ENCODE measurements at regions not wholly inside any gene's neighbourhood (a gene's known extent, or its start where the extent isn't known, plus 50 kb on each side); places are given as distances from the start of the nearest gene placed in this dataset.

DNA sequence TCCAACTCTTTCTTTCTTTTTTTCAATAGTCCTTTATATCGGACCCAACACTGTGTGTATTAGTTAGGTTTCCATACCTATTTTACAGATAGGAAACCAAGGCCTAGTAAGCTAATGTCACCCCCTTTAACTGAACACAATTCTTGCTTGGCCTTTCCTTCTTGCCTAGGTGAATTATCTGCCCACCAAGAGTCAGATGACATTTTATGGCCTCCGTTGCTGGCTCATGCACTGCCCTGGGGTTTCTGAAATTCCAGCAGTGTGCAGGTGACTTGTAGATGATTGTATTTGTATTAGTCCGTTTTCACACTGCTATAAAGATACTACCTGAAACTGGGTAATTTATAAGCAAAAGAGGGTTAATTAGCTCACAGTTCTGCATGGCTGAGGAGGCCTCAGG is 293.8 kb downstream of the GAS1 start:
- no peak for DNase-seq (ENCODE audit: low spot score)

GRCh38 chr9:86652736-86653135 is 294.6 kb downstream of the GAS1 start:
- DNase-seq (ENCODE audit: low spot score), result no peak

GRCh38 chr9:86649913-86650312 is 295.7 kb upstream of the TUT7 start:
- no peak for DNase-seq (ENCODE audit: low spot score)

GRCh38 chr9:86648828-86649170 is 294.6 kb upstream of the TUT7 start:
- no peak for DNase-seq (ENCODE audit: low spot score)

DNA sequence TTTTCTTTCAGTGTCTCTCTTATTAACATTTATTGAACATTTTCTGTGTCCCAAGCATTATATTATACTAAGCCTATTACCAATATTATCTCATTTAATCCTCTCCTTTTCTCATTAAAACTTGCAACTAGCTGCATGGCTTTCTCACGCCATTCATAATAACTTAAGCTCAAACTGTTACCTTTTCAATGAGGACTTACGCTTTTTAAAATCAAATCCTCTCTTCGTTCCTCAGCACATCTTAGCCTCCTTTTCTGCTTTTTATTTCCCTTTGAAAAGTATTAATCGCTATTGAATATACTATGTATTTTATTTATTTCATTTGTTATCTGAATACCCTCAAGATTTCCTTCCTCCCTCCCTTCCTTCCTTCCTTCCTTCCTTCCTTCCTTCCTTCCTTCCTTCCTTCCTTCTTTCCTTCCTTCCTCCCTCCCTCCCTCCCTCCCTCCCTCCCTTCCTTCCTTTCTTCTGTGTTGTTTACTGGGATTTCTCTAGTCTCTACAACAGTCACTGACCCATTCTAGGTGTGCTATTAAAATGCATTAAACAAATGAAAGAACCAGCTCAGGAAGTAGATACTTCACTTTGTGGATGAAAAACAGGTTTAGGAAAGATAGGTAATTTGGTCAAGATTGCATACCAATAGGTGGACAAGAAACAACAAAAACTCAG is 294.1 kb upstream of the TUT7 start:
- DNase-seq (ENCODE audit: low spot score), result no peak

- no peak for DNase-seq (ENCODE audit: low spot score)
Observed at GRCh38 chr9:86645303-86645702, 291.1 kb upstream of the TUT7 start.

GRCh38 chr9:86644675-86645034 is 290.4 kb upstream of the TUT7 start:
- no peak for DNase-seq (ENCODE audit: low spot score)

DNA sequence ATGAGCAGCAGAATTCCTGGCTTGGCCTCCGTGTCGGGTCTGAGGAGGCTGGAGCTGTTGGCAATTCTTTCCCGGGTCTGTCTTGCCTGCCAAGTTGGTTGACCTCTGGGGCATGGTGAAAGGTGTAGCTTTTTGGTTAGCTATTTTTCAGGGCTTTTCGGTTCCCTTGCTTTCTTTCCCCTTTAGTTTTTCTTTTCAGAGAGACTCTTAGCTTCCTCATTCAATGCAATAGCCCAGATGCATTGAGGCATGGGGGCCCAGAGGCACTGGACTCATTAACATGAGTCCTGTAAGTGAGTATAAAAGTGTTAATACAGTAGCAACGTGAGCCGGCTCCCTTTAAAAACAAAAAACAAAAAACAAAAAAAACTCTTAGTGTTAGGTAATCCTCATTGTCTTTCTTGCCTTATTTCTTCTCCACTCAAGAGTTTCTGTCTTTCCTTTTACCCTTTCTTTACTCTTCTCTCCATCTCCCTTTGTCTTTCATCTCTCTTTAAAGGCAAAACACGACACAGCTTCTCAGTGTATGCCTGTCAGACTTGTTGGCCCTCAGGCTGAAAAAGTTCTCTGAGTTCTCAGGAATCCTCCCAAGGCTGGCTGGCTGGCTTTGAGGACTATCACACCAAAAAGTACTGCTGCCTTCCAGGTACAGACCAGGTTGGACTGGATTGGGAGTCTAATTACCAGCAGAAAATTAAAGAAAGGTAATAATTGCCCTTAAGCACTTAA is 289.9 kb upstream of the TUT7 start:
- no peak for DNase-seq (ENCODE audit: low spot score)

DNA sequence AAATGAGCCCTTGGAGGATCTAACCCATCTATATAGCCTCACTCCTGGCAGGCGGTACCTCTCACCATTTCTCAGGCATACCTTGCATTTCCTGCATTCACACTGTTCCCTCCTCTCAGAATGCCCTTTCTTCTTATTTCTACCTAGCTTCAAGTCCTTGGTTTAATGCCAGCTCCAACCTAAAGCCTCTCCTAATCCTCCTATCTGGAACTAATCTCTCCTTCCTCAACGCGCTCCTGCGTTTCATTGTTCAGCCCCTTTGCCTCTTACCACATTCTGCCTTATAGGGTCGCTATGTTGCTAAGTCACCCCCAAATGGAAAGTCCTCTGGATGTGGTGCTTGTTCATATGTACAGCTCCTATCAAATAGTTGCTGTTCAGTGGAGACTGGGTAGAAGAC is 288.5 kb upstream of the TUT7 start:
- DNase-seq (ENCODE audit: low spot score), result no peak

GRCh38 chr9:86641970-86642369 is 287.8 kb upstream of the TUT7 start:
- DNase-seq (ENCODE audit: low spot score), result no peak

DNA sequence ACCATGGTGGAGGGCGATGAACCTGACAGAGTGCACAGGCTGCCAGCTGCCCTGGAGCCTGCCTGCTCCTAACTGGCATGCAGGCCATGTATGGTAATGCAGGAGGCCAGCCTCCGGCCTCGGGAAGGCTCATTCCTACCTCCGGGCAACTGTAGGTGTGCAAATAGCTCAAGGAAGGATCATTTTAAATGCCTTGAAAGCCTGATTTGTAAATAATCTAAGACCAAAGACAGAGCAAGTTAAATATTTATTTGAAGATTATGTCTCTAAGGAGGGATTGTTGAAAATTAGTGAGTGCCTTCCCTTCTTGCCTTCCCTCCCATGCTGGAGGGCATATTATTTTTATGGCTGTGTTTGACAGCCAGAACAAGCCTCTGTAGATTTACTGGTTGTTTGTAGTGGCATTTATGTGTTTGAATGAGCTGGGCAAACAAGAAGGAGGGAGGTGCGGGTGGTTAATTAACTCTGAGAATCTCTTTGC is 285.7 kb upstream of the TUT7 start:
- DNase-seq (ENCODE audit: low spot score), result no peak

DNA sequence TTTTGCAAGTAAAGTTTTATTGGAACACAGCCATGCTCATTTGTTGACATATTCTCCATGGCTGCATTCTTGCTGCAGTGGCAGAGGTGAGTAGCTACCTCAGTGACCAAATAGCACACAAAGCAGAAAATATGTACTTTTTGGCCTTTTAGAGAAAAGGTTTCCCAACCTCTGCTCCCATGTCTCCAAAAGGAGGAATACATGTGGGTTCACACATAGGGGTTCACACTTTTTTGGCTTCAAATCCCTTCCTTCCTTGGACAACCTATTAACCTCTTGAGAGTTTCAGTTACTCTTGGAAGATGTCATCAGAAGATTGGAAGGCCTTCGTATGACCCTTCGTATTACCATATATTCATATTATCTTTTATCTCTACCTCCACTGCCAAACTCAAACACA is 285.1 kb upstream of the TUT7 start:
- DNase-seq (ENCODE audit: low spot score), result no peak

GRCh38 chr9:86638109-86638508 is 283.9 kb upstream of the TUT7 start:
- DNase-seq (ENCODE audit: low spot score), result no peak

GRCh38 chr9:86637515-86637914 is 283.3 kb upstream of the TUT7 start:
- DNase-seq (ENCODE audit: low spot score), result no peak

- no peak for DNase-seq (ENCODE audit: low spot score)
Observed at GRCh38 chr9:86636519-86636918, 282.3 kb upstream of the TUT7 start.

DNA sequence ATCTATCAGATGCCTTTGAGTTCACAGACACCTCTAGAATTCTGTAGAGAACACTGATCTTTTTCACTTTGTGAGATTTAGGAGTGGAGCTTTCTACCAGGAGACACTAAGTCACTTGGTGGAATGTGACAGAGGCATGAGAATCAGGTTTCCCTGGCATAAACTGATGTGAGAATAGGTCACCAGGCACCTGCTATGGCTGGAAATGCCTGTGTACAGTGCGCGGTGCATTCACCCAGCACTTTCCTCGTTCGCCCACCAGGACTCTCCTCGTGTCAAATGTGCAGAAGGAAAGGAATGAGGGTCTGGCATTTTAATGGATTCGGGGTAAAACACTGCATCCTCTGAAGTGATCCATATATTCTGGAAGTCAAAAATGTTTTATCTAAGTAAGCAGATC is 281.8 kb upstream of the TUT7 start:
- DNase-seq (ENCODE audit: low spot score), result no peak

DNA sequence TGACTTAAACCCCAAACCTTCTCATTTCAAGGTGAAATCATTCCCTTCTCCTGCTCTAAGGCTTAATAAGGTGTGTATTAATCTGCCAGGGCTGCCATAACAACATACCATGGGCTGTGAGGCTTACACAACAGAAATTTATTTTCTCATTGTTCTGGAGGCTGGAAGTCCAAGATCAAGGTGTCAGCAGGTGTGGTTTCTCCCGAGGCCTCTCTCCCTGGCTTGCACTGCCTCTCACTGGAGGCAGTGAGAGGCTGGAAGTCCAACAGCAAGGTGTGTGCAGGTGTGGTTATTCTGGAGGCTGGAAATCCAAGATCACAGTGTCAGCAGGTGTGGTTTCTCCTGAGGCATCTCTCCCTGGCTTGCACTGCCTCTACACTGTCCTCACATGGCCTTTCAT is 280.3 kb upstream of the TUT7 start:
- DNase-seq (ENCODE audit: low spot score), result no peak

DNA sequence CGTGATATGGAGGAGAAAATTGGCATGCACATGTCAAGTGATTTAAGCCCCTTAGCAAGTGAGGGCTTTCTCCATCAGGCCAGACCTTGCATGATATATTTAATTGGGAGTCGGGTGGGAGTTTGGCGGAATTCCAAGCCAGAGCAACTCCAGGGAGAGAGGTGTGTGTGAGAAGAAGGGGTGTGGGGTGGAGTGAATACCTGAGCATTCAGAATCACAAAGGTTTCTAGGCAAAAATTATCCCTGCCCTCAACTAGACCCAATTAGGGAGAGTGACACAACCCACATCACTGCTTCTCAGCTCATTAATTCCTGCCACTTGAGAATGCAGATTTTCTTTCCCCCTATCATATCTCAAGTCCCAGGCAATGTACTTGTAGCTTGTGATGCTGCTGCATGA is 279.7 kb upstream of the TUT7 start:
- no peak for DNase-seq (ENCODE audit: low spot score)

GRCh38 chr9:86632537-86632936 is 278.3 kb upstream of the TUT7 start:
- no peak for DNase-seq (ENCODE audit: low spot score)

GRCh38 chr9:86629530-86629929 is 275.3 kb upstream of the TUT7 start:
- no peak for DNase-seq (ENCODE audit: low spot score)

- no peak for DNase-seq (ENCODE audit: low spot score)
Observed at GRCh38 chr9:86626802-86627201, 272.6 kb upstream of the TUT7 start.

DNA sequence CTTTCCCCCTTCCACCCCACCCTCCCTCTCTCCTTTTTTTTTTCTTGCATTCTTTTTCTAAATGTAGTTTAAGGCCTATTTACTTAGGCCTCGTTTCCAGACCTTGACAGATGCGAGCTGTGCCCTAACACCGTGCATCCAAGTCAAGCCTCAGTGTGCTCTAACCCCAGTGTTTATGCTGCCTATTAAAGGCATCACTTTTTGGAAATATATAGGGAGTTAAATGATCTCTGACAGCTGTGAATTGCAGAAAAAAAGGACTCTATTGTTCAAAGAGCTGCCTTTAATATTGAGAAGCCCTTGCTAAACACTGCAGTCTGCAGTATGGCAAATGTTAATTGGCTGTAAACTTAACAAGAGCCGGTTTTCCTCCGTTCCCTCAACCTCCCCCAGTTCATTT is 270.4 kb upstream of the TUT7 start:
- DNase-seq (ENCODE audit: low spot score), result no peak

GRCh38 chr9:86614871-86615849 is 260.9 kb upstream of the TUT7 start:
- peak; percentile 4 for DNase-seq (ENCODE audit: low spot score)
